ENCODE measurements at regions not wholly inside any gene's neighbourhood (a gene's known extent, or its start where the extent isn't known, plus 50 kb on each side); places are given as distances from the start of the nearest gene placed in this dataset.

DNA sequence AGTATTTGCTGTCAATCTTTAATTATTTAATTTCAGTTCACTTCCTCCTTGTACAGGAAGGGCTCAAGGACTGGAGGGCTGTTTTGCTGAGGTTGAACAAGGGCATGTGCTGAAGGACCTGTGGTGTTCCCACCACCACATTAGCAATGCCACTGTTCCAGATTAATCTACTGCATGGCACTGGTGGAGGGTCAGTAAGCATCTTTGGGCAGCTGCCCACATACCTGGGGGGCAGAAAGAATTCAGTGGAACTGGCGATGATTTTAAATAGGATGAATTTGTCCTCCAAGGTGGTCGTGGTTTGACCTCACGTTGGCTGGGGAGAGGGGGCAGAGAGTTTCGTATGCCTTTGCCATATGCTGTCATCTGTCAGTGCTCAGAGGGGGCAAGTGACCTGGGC, 244.8 kb downstream of the TLE3 start:
- no peak overlapping the region for H3K27ac ChIP-seq (ENCODE audit: low read length)

DNA sequence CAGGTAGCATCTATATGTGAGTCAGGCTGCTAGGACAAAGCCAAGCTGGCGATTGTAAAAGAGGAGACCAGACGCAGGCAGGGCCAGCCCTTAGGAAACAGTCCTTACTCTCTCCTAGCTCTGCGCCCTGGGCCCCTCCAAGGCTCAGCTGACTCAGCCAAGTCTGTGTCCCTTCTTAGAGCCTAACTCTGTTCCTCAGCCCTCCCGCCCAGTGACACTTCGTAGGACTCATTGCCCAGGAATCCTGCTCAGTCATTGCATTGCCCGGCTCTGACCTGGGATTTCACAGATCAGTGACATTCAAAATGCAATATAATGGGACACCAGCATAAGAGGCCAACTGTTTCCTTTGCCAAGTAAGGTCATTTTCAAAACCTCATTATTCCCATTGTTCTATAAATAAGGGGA, 244.2 kb downstream of the TLE3 start:
- H3K27me3 ChIP-seq (ENCODE audit: control insufficient read depth, insufficient read depth, low read length): no peaks in the 10 kb centered on the region
- CTCF ChIA-PET: no interaction called here
- no peak overlapping the region for H3K4me3 ChIP-seq (ENCODE audit: low read depth in 2 of 2, low read length in 2 of 2)
- BruUV-seq (replicated peaks): no TSS peak
- H3K4me1 ChIP-seq (ENCODE audit: control insufficient read depth, insufficient read depth, low read length): peaks cover 7% of the 10 kb centered on the region; the same call in 1 of the 2 replicates
- H3K27ac ChIP-seq (ENCODE audit: low read length): no peak overlapping the region
- H3K9me3 ChIP-seq (ENCODE audit: control insufficient read depth, insufficient read depth, low read depth, low read length): no peaks in the 10 kb centered on the region
- peak; percentile 58 for DNase-seq (ENCODE audit: low read depth, low spot score)
- intact Hi-C loops (cut with micrococcal nuclease; ENCODE audit: unreplicated experiment): no loop called here
- in situ Hi-C loops (cut with HindIII; ENCODE audit: low pct_unique_long_range_greater_than_20kb, low sequenced_read_pairs): no loop called here
- ATAC-seq: peak; percentile 91
- no peaks in the 10 kb centered on the region for H3K36me3 ChIP-seq (ENCODE audit: control insufficient read depth, insufficient read depth, low read length)
- POLR2A ChIA-PET: no interaction called here
- TF ChIP-seq, protein P1, sequence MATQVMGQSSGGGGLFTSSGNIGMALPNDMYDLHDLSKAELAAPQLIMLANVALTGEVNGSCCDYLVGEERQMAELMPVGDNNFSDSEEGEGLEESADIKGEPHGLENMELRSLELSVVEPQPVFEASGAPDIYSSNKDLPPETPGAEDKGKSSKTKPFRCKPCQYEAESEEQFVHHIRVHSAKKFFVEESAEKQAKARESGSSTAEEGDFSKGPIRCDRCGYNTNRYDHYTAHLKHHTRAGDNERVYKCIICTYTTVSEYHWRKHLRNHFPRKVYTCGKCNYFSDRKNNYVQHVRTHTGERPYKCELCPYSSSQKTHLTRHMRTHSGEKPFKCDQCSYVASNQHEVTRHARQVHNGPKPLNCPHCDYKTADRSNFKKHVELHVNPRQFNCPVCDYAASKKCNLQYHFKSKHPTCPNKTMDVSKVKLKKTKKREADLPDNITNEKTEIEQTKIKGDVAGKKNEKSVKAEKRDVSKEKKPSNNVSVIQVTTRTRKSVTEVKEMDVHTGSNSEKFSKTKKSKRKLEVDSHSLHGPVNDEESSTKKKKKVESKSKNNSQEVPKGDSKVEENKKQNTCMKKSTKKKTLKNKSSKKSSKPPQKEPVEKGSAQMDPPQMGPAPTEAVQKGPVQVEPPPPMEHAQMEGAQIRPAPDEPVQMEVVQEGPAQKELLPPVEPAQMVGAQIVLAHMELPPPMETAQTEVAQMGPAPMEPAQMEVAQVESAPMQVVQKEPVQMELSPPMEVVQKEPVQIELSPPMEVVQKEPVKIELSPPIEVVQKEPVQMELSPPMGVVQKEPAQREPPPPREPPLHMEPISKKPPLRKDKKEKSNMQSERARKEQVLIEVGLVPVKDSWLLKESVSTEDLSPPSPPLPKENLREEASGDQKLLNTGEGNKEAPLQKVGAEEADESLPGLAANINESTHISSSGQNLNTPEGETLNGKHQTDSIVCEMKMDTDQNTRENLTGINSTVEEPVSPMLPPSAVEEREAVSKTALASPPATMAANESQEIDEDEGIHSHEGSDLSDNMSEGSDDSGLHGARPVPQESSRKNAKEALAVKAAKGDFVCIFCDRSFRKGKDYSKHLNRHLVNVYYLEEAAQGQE (IDR thresholded peaks at IDR 0.05; ENCODE audit: insufficient read depth in 1 of 2, low read depth in 2 of 2, low read length in 1 of 2): no peak
- TF ChIP-seq POLR2AphosphoS5 (IDR thresholded peaks at IDR 0.05; ENCODE audit: low read depth, low read length): no peak
- TF ChIP-seq TCF7L2 (IDR thresholded peaks at IDR 0.05; ENCODE audit: low read depth, low read length): no peak
- TF ChIP-seq SIN3A (IDR thresholded peaks at IDR 0.05; ENCODE audit: borderline replicate concordance, insufficient read depth, low read depth, low read length): no peak
- TF ChIP-seq, protein P2, sequence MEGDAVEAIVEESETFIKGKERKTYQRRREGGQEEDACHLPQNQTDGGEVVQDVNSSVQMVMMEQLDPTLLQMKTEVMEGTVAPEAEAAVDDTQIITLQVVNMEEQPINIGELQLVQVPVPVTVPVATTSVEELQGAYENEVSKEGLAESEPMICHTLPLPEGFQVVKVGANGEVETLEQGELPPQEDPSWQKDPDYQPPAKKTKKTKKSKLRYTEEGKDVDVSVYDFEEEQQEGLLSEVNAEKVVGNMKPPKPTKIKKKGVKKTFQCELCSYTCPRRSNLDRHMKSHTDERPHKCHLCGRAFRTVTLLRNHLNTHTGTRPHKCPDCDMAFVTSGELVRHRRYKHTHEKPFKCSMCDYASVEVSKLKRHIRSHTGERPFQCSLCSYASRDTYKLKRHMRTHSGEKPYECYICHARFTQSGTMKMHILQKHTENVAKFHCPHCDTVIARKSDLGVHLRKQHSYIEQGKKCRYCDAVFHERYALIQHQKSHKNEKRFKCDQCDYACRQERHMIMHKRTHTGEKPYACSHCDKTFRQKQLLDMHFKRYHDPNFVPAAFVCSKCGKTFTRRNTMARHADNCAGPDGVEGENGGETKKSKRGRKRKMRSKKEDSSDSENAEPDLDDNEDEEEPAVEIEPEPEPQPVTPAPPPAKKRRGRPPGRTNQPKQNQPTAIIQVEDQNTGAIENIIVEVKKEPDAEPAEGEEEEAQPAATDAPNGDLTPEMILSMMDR (IDR thresholded peaks at IDR 0.05): no peak

More for the DNA sequence above, 244.8 kb downstream of the TLE3 start:
- Histone ChIP-seq H3K27me3 (ENCODE audit: control insufficient read depth, insufficient read depth, low read length) (no peaks in the 10 kb centered on the region), H3K4me3 (ENCODE audit: low read depth in 2 of 2, low read length in 2 of 2) (no peak overlapping the region), H3K4me1 (ENCODE audit: control insufficient read depth, insufficient read depth, low read length) (peaks cover 7% of the 10 kb centered on the region; the same call in 1 of the 2 replicates), H3K9me3 (ENCODE audit: control insufficient read depth, insufficient read depth, low read depth, low read length) (no peaks in the 10 kb centered on the region), H3K36me3 (ENCODE audit: control insufficient read depth, insufficient read depth, low read length) (no peaks in the 10 kb centered on the region)
- BruUV-seq (replicated peaks): no TSS peak
- in situ Hi-C loops (cut with HindIII; ENCODE audit: low pct_unique_long_range_greater_than_20kb, low sequenced_read_pairs) (no loop called here), intact Hi-C loops (cut with micrococcal nuclease; ENCODE audit: unreplicated experiment) (no loop called here)
- TF ChIP-seq SIN3A (IDR thresholded peaks at IDR 0.05; ENCODE audit: borderline replicate concordance, insufficient read depth, low read depth, low read length) (no peak), POLR2AphosphoS5 (IDR thresholded peaks at IDR 0.05; ENCODE audit: low read depth, low read length) (no peak), TCF7L2 (IDR thresholded peaks at IDR 0.05; ENCODE audit: low read depth, low read length) (no peak)
- TF ChIP-seq, protein P2 (IDR thresholded peaks at IDR 0.05): no peak
- TF ChIP-seq, protein P1 (IDR thresholded peaks at IDR 0.05; ENCODE audit: insufficient read depth in 1 of 2, low read depth in 2 of 2, low read length in 1 of 2): no peak
- ChIA-PET CTCF (no interaction called here), POLR2A (no interaction called here)
- ATAC-seq (no peak), DNase-seq (ENCODE audit: low read depth, low spot score) (no peak)
